Femur (tissue), 1 donor: ENCODE measurements at regions not wholly inside any gene's neighbourhood (a gene's known extent, or its start where the extent isn't known, plus 50 kb on each side); places are given as distances from the start of the nearest gene placed in this dataset.

Experiments
- DNase-seq: peaks from one replicate; pipeline ENCODE4 v3.0.0-alpha.2; 2017

DNA sequence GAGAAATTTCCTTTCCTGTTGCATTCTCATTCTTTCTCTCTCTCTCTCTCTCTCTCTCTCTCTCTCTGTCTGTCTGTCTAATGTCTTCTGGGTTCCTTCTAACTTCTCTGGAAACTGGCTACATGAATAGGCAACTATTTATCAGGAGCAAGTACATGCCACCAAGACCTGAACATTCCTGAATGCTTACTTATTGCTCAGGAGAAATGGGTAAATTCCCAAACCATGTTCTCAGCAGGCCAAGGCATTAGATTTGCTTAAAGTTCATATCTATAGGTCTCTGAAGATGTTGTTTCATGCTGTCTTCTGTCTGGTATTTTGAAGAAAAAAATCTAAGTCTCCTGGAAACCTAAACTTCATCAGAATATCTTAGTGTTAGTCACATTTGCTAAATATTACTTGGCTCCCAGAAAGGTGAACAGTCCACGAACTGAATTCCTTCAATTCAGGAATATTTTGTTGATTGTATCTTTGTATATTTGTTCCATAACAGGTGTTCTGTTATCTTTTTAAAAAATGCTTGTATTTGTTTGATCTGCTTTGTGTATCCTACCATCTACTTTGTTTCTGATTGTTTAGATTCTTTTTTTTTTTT lies 77.2 kb upstream of the FIGN start:
- DNase-seq: no peak

DNA sequence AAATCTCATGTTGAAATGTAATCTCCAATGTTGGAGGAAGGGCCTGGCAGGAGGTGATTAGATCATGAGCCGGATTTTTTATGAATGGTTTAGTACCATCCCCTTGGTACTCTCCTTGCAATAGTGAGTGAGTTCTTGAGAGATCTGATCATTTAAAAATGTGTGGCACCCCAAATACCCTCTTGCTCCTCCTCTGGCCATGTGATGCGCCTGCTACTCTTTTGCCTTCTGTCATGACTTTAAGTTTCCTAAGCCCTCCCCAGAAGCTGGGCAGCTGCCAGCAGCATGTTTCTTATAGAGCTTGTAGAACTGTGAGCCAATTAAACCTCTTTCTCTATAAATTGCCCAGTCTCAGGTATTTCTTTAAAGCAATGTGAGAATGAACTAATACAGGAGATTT lies 72.6 kb upstream of the FIGN start:
- no peak for DNase-seq

DNA sequence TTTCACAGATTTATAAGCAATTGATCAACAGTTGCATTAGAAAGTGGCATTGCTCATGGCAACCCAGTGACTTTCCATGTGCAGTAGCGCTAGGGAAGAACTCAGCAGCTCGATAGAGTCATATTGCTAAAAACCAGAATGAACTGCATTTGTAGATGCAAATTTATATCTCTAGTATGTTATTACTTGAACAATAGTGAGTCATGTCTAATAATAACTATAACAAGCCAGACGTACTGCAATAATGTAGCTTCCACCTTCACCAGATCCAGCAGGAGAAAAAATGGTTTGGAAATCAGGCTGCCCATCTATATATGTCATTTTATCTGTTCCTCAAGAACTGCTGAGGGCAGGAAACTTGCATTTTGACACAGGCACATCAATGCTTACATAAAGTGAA lies 66.5 kb upstream of the FIGN start:
- no peak for DNase-seq

DNA sequence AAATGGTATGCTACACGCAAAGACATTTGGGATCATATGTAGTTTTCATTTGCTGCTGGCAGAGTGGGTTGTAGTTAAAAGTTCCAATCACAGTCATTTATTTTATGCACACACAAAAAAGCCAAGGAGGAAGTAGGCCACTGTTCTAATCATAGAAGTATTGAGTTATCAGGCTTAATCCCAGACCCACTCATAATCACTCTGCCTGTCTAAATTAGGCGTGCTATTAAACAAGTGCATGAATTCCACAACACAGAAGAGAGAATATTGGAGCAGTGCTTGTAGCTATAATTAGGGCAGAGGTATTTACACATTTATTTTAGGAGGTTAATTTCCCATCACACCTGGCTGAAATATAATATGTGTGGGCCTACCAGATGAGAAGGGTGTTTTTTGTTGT lies 65.7 kb upstream of the FIGN start:
- DNase-seq: no peak

DNA sequence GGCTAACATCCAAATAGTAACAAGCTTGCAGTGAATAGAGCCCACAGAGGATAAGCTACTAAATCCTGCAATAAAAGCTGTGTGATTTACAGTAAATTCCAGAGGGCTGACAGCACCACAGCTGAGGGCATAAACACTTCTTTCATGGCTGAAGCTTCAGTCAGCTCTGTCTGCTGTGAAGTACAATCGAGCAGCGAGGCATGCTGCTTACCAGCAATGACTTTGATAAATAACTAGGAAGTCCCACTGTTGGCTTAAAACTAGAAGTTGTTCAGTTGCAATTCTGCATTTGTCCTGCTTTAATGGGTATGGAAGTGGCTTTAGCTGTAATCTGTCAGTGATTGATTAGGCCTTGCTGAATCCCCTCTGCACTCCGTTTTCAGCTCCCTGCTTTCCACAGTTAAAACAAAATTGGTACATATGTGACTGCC lies 65.2 kb upstream of the FIGN start:
- peak; percentile 80 for DNase-seq

DNA sequence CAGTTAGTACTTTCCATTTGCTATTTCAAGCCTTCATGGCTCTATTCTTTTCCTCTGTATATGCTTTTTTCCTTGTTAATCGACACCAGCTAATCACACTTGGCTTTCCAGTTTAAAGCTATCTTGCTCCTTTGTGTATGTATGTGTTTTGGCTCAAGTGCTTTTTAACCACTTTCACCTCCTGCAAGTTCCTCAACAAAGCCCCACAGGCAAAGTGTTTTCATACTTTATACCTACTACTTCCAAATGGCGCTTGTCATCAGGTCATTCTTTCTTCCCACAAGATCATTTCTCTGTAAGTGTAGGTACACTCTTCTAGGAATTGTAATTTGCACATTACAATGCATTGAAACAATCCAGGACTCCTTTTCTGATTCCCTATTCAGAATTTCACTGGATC lies 64.0 kb upstream of the FIGN start:
- DNase-seq: no peak

DNA sequence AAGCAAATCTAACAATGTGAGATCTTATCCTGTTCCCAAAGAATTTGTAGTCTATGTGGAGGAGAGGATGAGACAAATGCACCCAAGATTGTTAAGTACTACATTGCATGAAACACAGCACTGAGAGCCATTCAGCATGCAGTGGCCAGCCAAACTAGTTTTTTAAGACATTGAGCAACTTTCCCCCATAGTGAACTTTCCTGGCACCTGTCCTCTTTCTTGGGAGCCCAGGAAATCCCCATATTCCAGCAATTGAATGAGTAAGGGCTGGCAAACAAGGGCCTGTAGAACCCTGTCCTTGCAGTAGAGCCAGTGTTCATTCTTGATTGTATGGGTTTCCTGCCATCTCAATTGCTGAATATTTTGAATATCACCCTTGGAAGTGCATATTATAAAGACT lies 58.8 kb upstream of the FIGN start:
- DNase-seq: no peak
